Heart right ventricle (tissue), 16 donors: ENCODE measurements at regions not wholly inside any gene's neighbourhood (a gene's known extent, or its start where the extent isn't known, plus 50 kb on each side); places are given as distances from the start of the nearest gene placed in this dataset.

Experiments
- ATAC-seq, 8 donors: fragments of 200-7000 bp; cut with Tn5 transposase; one replicate each; pipeline ENCODE4 v1.9.1; 2020; ENCODE audit warnings: mild to moderate bottlenecking in 8 of 8, moderate library complexity in 8 of 8, moderate number of reproducible peaks in 1 of 8
- DNase-seq, 2 donors: peaks; one replicate each; pipeline ENCODE4 v3.0.0-alpha.2; 2020
- H3K27ac ChIP-seq, 10 donors: fragments of 200-600 bp; sonication (generic) in 2 of 10; one replicate each; pipeline versions ENCODE4 v1.5.0 to v1.8.0; 2020 to 2022; ENCODE audit warnings: mild to moderate bottlenecking in 3 of 10
- H3K27me3 ChIP-seq, 7 donors: fragments of 200-600 bp; one replicate each; pipeline ENCODE4 v1.8.0; 2021 to 2022; ENCODE audit warnings: mild to moderate bottlenecking in 2 of 7
- H3K36me3 ChIP-seq, 9 donors: fragments of 200-600 bp; sonication (generic) in 1 of 9; one replicate each; pipeline versions ENCODE4 v1.5.0 to v1.8.0; 2020 to 2022; ENCODE audit warnings: mild to moderate bottlenecking in 2 of 9
- H3K4me1 ChIP-seq, 9 donors: fragments of 200-600 bp; sonication (generic) in 1 of 9; one replicate each; pipeline versions ENCODE4 v1.5.0 to v1.8.0; 2020 to 2022; ENCODE audit warnings: mild to moderate bottlenecking in 4 of 9
- H3K4me3 ChIP-seq, 10 donors: fragments of 200-600 bp; sonication (generic) in 2 of 10; one replicate each; pipeline versions ENCODE4 v1.5.0 to v1.8.0; 2020 to 2022; ENCODE audit warnings: mild to moderate bottlenecking in 7 of 10, moderate library complexity in 2 of 10
- H3K9me3 ChIP-seq, 11 donors: fragments of 200-600 bp in 10 of 11; sonication (generic) in 2 of 11; one replicate each; pipeline versions ENCODE4 v1.5.0 to v1.8.0; 2013 to 2022; ENCODE audit warnings: mild to moderate bottlenecking in 2 of 11, control low read depth in 1 of 11, moderate library complexity in 1 of 11
- CTCF ChIP-seq, 9 donors: fragments of 200-600 bp; sonication (generic) in 2 of 9; IDR thresholded peaks; one replicate each; pipeline versions ENCODE4 v1.5.0 to v1.8.0; 2021 to 2022; ENCODE audit warnings: antibody characterized with exemption in 9 of 9, mild to moderate bottlenecking in 5 of 9, moderate library complexity in 1 of 9
- WGBS, 2 donors: extraction: QIAGEN DNeasy Blood & Tissue Kit; methylation state at CpG; one replicate each; pipeline ENCODE4 v1.1.7; 2013; ENCODE audit warnings: inconsistent platforms in 1 of 2; 5-methylcytosine and 5-hydroxymethylcytosine counted together
- intact Hi-C, 10 donors: fragments of 100-400 bp; cut with DNase I; formaldehyde crosslinking; loops; one replicate each; pipeline versions ENCODE4 v1.11.1 to v1.14.2; 2022
- donor health status: Arrhythmogenic right ventricular cardiomyopathy.
- donor health status: ischemic (EF 13 %, LVEDD 7.1; RV severe dilation, severe dysfunction).
- donor health status: healthy with polysubstance abuse.
- donor health status: DM: no; HTN: yes; CAD: no.
- donor health status: DM: no; HTN: no; CAD: no.
- donor health status: ischemic (EF 25% LVEDD 6.9; RV normal size, moderate dysfunction).
- donor health status: ischemic (EF 25% LVEDD 5.7; RV mildly dilated, moderate dysfunction).
- donor health status: healthy.
- donor health status: DM: yes; HTN: yes; CAD: no.
- donor health status: Ischemic cardiomyopathy.
- donor health status: ischemic (EF 35%, LVEDD 5.7; RV mildly dilated, moderate dysfunction).
- donor health status: nonischemic (EF 11% LVEDD 7.7; RV severe dilation, severe dysfunction).
- donor health status: DM: yes; HTN: yes; CAD: no.
- donor health status: PGD.
- donor health status: ischemic (EF 29% LVEDD 5.4; RV normal size, mild dysfunction).
- donor health status: nonischemic (EF 23%, LVEDD 6.1; RV moderate dilation, normal function).

- TF ChIP-seq CTCF (IDR thresholded peaks at IDR 0.05): no peak
- Histone ChIP-seq H3K4me1 (no peaks in the 10 kb centered on the region), H3K9me3 (no peaks in the 10 kb centered on the region), H3K36me3 (no peaks in the 10 kb centered on the region), H3K27me3 (peaks cover 0 to 5% (median 0%) of the 10 kb centered on the region in 7 donors), H3K27ac (no peak overlapping the region), H3K4me3 (no peak overlapping the region)
- WGBS, 2 donors: 88 to 94% methylated on average over 6 of the region's 6 CpGs
- intact Hi-C loops: no loop called here
- no peak for DNase-seq
- no peak for ATAC-seq
These were observed 123.5 kb upstream of the CST7 start for GRCh38 chr20:24825591-24825990.

GRCh38 chr20:24827603-24828295 lies 121.3 kb upstream of the CST7 start:
- Histone ChIP-seq H3K9me3 (peaks cover 0 to 7% (median 0%) of the 10 kb centered on the region in 11 donors), H3K27me3 (peaks cover 0 to 5% (median 0%) of the 10 kb centered on the region in 7 donors), H3K4me1 (no peaks in the 10 kb centered on the region), H3K27ac (no peak overlapping the region), H3K36me3 (no peaks in the 10 kb centered on the region), H3K4me3 (no peak overlapping the region)
- no peak for ATAC-seq
- WGBS, 2 donors: 90 to 91% methylated on average over 6 of the region's 6 CpGs
- intact Hi-C loops: no loop called here
- no peak for DNase-seq
- TF ChIP-seq CTCF (IDR thresholded peaks at IDR 0.05): no peak

DNA sequence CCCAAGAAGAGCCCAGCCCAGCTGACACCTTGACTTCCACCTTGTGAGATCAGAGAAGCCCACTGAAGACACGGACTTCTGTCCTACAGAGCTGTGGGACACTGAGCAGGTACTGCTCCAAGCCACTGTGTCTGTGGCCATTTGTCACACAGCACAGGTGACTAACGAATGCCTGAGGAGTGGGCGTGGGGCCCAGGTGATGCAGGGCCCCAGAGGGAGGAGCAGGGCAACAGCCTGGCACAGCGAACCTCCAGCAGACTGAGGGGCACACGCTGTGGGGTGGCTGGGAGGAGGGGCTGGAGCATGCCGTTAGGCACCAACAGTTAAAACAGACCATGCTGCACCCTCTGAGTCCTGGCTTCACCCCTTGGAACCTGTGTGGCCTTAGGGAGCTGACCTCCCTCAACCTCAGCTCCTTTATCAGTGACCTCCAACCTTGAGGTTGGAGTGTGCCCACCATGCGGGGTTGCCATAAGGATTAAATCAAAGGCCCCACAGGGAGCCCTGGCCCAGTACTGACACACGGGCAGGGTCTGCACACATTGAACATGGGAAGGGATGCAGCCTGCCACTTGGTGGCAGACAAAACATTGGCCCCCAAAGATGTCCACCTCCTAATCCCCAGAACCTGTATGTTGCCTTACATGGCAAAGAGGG lies 119.9 kb upstream of the CST7 start:
- no peak for TF ChIP-seq CTCF (IDR thresholded peaks at IDR 0.05)
- no peaks in the 10 kb centered on the region for H3K36me3 ChIP-seq
- WGBS, 2 donors: 68 to 80% methylated on average over 8 of the region's 8 CpGs
- no peak overlapping the region for H3K27ac ChIP-seq
- no peak overlapping the region for H3K4me3 ChIP-seq
- H3K9me3 ChIP-seq: peaks cover 0 to 7% (median 0%) of the 10 kb centered on the region in 11 donors
- intact Hi-C loops: no loop called here
- H3K4me1 ChIP-seq: no peaks in the 10 kb centered on the region
- ATAC-seq (no peak), DNase-seq (no peak)
- H3K27me3 ChIP-seq: peaks cover 0 to 5% (median 0%) of the 10 kb centered on the region in 7 donors

GRCh38 chr20:24829649-24830370 lies 119.3 kb upstream of the CST7 start:
- Histone ChIP-seq H3K27me3 (peaks cover 0 to 5% (median 0%) of the 10 kb centered on the region in 7 donors), H3K27ac (no peak overlapping the region), H3K4me3 (no peak overlapping the region), H3K4me1 (no peaks in the 10 kb centered on the region), H3K9me3 (peaks cover 0 to 7% (median 0%) of the 10 kb centered on the region in 11 donors), H3K36me3 (no peaks in the 10 kb centered on the region)
- no peak for DNase-seq
- TF ChIP-seq CTCF (IDR thresholded peaks at IDR 0.05): no peak
- intact Hi-C loops: no loop called here
- ATAC-seq: no peak
- WGBS, 2 donors: 77% methylated on average over 5 of the region's 5 CpGs
